ENCODE measurements at regions not wholly inside any gene's neighbourhood (a gene's known extent, or its start where the extent isn't known, plus 50 kb on each side); places are given as distances from the start of the nearest gene placed in this dataset.

DNA sequence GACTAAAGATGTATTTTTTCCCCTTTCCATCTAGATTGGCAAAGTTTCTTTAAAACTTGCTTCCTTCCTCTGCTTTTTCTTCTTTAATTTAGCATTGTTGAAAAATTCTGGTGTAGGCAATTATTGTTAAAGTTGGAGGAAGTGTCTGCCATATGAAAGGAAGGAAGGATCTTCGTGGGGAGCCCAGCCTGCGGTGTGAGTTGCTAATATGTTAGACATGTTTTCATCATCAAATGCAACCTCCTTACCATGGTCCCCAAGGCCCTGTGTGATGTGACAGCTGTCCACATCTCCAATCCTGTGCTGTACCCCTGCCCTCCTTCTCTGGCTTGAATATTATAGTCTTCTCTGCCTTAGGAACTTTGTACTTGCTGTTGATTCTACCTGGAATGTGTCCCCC is 81.0 kb upstream of the ZBTB18 start:
- Histone ChIP-seq H3K36me3 (ENCODE audit: low read depth) (no peaks in the 10 kb centered on the region), H3K27ac (ENCODE audit: poor library complexity, severe bottlenecking) (no peak overlapping the region), H3K9me3 (ENCODE audit: severe bottlenecking) (no peaks in the 10 kb centered on the region), H3K27me3 (ENCODE audit: insufficient read depth, poor library complexity, severe bottlenecking) (no peaks in the 10 kb centered on the region), H3K4me3 (ENCODE audit: severe bottlenecking) (no peak overlapping the region), H3K4me1 (ENCODE audit: insufficient read depth, poor library complexity, severe bottlenecking) (no peaks in the 10 kb centered on the region)
- TF ChIP-seq, protein P1, sequence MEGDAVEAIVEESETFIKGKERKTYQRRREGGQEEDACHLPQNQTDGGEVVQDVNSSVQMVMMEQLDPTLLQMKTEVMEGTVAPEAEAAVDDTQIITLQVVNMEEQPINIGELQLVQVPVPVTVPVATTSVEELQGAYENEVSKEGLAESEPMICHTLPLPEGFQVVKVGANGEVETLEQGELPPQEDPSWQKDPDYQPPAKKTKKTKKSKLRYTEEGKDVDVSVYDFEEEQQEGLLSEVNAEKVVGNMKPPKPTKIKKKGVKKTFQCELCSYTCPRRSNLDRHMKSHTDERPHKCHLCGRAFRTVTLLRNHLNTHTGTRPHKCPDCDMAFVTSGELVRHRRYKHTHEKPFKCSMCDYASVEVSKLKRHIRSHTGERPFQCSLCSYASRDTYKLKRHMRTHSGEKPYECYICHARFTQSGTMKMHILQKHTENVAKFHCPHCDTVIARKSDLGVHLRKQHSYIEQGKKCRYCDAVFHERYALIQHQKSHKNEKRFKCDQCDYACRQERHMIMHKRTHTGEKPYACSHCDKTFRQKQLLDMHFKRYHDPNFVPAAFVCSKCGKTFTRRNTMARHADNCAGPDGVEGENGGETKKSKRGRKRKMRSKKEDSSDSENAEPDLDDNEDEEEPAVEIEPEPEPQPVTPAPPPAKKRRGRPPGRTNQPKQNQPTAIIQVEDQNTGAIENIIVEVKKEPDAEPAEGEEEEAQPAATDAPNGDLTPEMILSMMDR (IDR thresholded peaks at IDR 0.05; ENCODE audit: poor library complexity, severe bottlenecking) = no peak
- ATAC-seq (ENCODE audit: low read depth) (no peak), DNase-seq (ENCODE audit: low spot score) (no peak)

DNA sequence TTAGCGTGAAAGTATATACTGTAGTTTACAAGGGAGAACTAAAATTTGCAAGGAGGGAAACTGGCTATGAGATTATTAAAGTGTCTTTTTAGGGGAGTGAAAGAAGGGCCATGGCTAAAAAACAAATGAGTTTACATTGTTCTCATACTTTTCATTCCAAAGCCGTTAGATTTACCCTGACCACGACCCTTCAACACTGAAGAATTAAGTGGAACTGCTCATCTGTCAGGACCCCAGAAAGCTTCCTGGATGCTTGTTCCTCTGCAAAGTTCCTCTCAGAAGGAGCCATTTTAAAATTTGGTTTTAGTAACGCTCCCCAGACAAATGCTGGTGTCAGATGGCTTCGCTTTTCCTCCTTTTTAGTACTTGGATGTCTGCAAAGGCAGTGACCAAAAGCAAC is 82.7 kb upstream of the ZBTB18 start:
- Histone ChIP-seq H3K36me3 (ENCODE audit: low read depth) (no peaks in the 10 kb centered on the region), H3K4me1 (ENCODE audit: insufficient read depth, poor library complexity, severe bottlenecking) (no peaks in the 10 kb centered on the region), H3K9me3 (ENCODE audit: severe bottlenecking) (no peaks in the 10 kb centered on the region), H3K27me3 (ENCODE audit: insufficient read depth, poor library complexity, severe bottlenecking) (no peaks in the 10 kb centered on the region), H3K4me3 (ENCODE audit: severe bottlenecking) (no peak overlapping the region), H3K27ac (ENCODE audit: poor library complexity, severe bottlenecking) (no peak overlapping the region)
- TF ChIP-seq, protein P1 (IDR thresholded peaks at IDR 0.05; ENCODE audit: poor library complexity, severe bottlenecking) = no peak
- DNase-seq (ENCODE audit: low spot score) (no peak), ATAC-seq (ENCODE audit: low read depth) (no peak)

DNA sequence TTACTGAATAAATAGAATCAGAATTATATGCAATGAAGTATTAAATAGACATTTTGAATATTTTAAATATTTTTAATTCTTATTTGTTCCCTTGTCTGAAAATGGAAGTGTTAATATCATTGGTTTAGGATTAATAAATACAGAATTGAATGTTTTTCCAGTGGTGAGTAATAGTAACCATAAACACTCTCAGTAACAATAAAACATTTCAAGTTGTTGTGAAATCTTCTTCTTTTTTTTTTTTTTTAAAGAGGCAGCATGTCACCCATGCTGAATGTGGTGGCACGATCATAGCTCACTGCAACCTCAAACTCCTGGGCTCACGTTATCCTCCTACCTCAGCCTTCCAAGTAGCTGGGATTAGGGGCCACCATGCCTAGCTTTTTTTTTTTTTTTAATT is 86.2 kb upstream of the ZBTB18 start:
- TF ChIP-seq, protein P1 (IDR thresholded peaks at IDR 0.05; ENCODE audit: poor library complexity, severe bottlenecking) = no peak
- no peak for DNase-seq (ENCODE audit: low spot score)
- Histone ChIP-seq H3K36me3 (ENCODE audit: low read depth) (no peaks in the 10 kb centered on the region), H3K27me3 (ENCODE audit: insufficient read depth, poor library complexity, severe bottlenecking) (no peaks in the 10 kb centered on the region), H3K4me3 (ENCODE audit: severe bottlenecking) (no peak overlapping the region), H3K4me1 (ENCODE audit: insufficient read depth, poor library complexity, severe bottlenecking) (no peaks in the 10 kb centered on the region), H3K27ac (ENCODE audit: poor library complexity, severe bottlenecking) (no peak overlapping the region), H3K9me3 (ENCODE audit: severe bottlenecking) (no peaks in the 10 kb centered on the region)
- no peak for ATAC-seq (ENCODE audit: low read depth)

DNA sequence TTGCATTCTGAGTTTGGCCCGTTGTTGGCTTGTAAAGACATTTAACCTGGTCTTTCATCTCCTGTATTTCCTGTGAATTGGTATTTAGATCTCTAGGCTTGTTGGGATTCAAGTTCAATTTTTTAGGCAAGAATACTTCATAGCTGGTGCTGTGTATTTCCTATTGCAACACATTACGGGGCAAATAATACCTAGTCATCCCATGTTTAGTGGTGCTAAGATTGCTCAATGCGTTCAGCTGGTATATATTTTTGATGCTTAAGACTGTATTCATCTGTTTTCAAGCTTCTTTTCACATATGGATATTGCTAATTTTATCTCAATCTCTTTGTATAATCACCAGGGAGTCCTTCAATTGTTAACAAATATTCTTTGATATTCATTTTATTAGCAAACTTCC is 87.5 kb upstream of the ZBTB18 start:
- no peak for DNase-seq (ENCODE audit: low spot score)
- H3K4me1 ChIP-seq (ENCODE audit: insufficient read depth, poor library complexity, severe bottlenecking) = no peaks in the 10 kb centered on the region

DNA sequence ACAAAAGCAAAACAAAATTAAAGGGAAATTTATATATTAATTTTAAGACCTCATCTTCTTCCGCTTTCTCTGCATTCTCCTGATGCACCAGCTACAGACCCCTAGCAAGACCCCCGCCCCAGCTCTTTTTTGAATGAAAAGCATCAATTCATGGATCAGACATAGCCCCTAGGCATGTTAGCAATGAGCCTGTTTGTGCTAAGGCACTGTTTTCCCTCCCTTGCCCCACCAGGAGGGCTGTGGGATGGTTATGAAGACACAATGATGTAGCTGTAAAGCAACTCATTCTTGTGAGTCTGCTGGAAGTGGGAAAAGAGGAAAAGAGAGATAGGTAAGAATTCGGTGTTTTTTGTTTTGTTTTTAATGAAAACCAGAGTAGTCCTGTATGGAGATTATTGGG is 88.5 kb upstream of the ZBTB18 start:
- no peak overlapping the region for H3K27ac ChIP-seq (ENCODE audit: poor library complexity, severe bottlenecking)
- H3K4me1 ChIP-seq (ENCODE audit: insufficient read depth, poor library complexity, severe bottlenecking) = no peaks in the 10 kb centered on the region

More for the DNA sequence above, 87.5 kb upstream of the ZBTB18 start:
- TF ChIP-seq, protein P1 (IDR thresholded peaks at IDR 0.05; ENCODE audit: poor library complexity, severe bottlenecking) = no peak
- ATAC-seq (ENCODE audit: low read depth) = no peak
- no peak overlapping the region for H3K27ac ChIP-seq (ENCODE audit: poor library complexity, severe bottlenecking)
- no peaks in the 10 kb centered on the region for H3K27me3 ChIP-seq (ENCODE audit: insufficient read depth, poor library complexity, severe bottlenecking)
- no peaks in the 10 kb centered on the region for H3K9me3 ChIP-seq (ENCODE audit: severe bottlenecking)
- H3K4me3 ChIP-seq (ENCODE audit: severe bottlenecking) = no peak overlapping the region
- no peaks in the 10 kb centered on the region for H3K36me3 ChIP-seq (ENCODE audit: low read depth)

More for the DNA sequence above, 88.5 kb upstream of the ZBTB18 start:
- ATAC-seq (ENCODE audit: low read depth) (no peak), DNase-seq (ENCODE audit: low spot score) (no peak)
- Histone ChIP-seq H3K36me3 (ENCODE audit: low read depth) (no peaks in the 10 kb centered on the region), H3K4me3 (ENCODE audit: severe bottlenecking) (no peak overlapping the region), H3K9me3 (ENCODE audit: severe bottlenecking) (no peaks in the 10 kb centered on the region), H3K27me3 (ENCODE audit: insufficient read depth, poor library complexity, severe bottlenecking) (no peaks in the 10 kb centered on the region)
- TF ChIP-seq, protein P1 (IDR thresholded peaks at IDR 0.05; ENCODE audit: poor library complexity, severe bottlenecking) = no peak

Measured in RWPE2 (cell line).